Endothelial cell of umbilical vein (primary cell): ENCODE measurements at regions not wholly inside any gene's neighbourhood (a gene's known extent, or its start where the extent isn't known, plus 50 kb on each side); places are given as distances from the start of the nearest gene placed in this dataset.

Experiments used
- BruUV-seq: library from RNA; stranded (reverse); fragments of 400-500 nt; replicated peaks from 2 replicates; lab custom pipeline; 2021; lab: Mats Ljungman, UMichigan
- CTCF ChIA-PET: fragments of 300-600, 350-600 bp; sonication (Branson Sonifier 250); formaldehyde crosslinking; loops from one replicate; lab custom pipeline; 2021; ENCODE audit warnings: antibody characterized with exemption, inconsistent platforms; lab: Charles Lee
- POLR2A ChIA-PET: fragments of 300-600, 350-600 bp; sonication (Branson Sonifier 250); formaldehyde crosslinking; loops from one replicate; lab custom pipeline; 2021; ENCODE audit warnings: antibody characterized with exemption, inconsistent platforms; lab: Charles Lee
- DNase-seq: peaks from one replicate; pipeline ENCODE4 v3.0.0-alpha.2; 2011; ENCODE audit warnings: low read depth, low spot score
- FAIRE-seq: peaks from 2 replicates; lab custom pipeline; 2011; peaks lifted over from hg19 to GRCh38; lab: Jason Lieb, UNC
- H2AFZ ChIP-seq: 2 replicates; pipeline ENCODE4 v1.6.0; 2012; ENCODE audit warnings: low read depth, low read length, control low read depth, inconsistent platforms
- H3K27ac ChIP-seq: 2 replicates; pipeline ENCODE4 v1.5.1; 2011; ENCODE audit warnings: low read depth, mild to moderate bottlenecking, control low read depth, low read length, moderate library complexity; ENCODE audit not compliant: insufficient read depth
- H3K27me3 ChIP-seq, 2 experiments: 2 replicates each; pipeline versions ENCODE4 v1.6.0 to v1.6.1; 2011; ENCODE audit warnings: low read length in 2 of 2, mixed read lengths in 1 of 2; ENCODE audit not compliant: control insufficient read depth in 2 of 2, insufficient read depth in 2 of 2
- H3K36me3 ChIP-seq, 2 experiments: 2 replicates in 1 of 2; 3 replicates in 1 of 2; pipeline ENCODE4 v1.5.1; 2011; ENCODE audit warnings: low read length in 2 of 2, mild to moderate bottlenecking in 1 of 2, moderate library complexity in 1 of 2; ENCODE audit not compliant: control insufficient read depth in 2 of 2, insufficient read depth in 2 of 2; ENCODE audit errors: extremely low read depth in 1 of 2
- H3K4me1 ChIP-seq: 3 replicates; pipeline ENCODE4 v1.5.1; 2011; ENCODE audit warnings: mild to moderate bottlenecking, low read length; ENCODE audit not compliant: control insufficient read depth, insufficient read depth; ENCODE audit errors: extremely low read depth
- H3K4me2 ChIP-seq: 2 replicates; pipeline ENCODE4 v1.6.1; 2011; ENCODE audit warnings: low read length, control low read depth, mixed read lengths; ENCODE audit not compliant: insufficient read depth
- H3K4me3 ChIP-seq, 3 experiments: fragments of 200-600 bp in 1 of 3; sonication (generic), shearing (Covaris generic) in 1 of 3; replicated peaks in 1 of 3; 2 replicates each; pipeline ENCODE4 v1.5.1; 2011 to 2016; ENCODE audit warnings: control low read depth in 3 of 3, low read length in 3 of 3, mild to moderate bottlenecking in 2 of 3, inconsistent platforms in 1 of 3, low read depth in 1 of 3, moderate library complexity in 1 of 3; ENCODE audit not compliant: insufficient read depth in 1 of 3
- H3K79me2 ChIP-seq: 2 replicates; pipeline ENCODE4 v1.6.0; 2012; ENCODE audit warnings: low read length, inconsistent platforms; ENCODE audit not compliant: control insufficient read depth, insufficient read depth
- H3K9ac ChIP-seq: replicated peaks from 2 replicates; pipeline ENCODE3; 2011; ENCODE audit warnings: low read length, control low read depth; ENCODE audit not compliant: insufficient read depth; ENCODE audit errors: extremely low read depth
- H3K9me1 ChIP-seq: replicated peaks from 3 replicates; pipeline ENCODE4 v1.6.0; 2011; ENCODE audit warnings: mild to moderate bottlenecking, low read length; ENCODE audit not compliant: control insufficient read depth, insufficient read depth; ENCODE audit errors: extremely low read depth
- H3K9me3 ChIP-seq: replicated peaks from 2 replicates; pipeline ENCODE4 v1.5.1; 2012; ENCODE audit warnings: low read length, inconsistent platforms; ENCODE audit not compliant: control insufficient read depth, insufficient read depth
- H4K20me1 ChIP-seq: replicated peaks from 2 replicates; pipeline ENCODE3; 2011; ENCODE audit warnings: mild to moderate bottlenecking, low read length; ENCODE audit not compliant: control insufficient read depth, insufficient read depth; ENCODE audit errors: extremely low read depth
- CTCF ChIP-seq, 2 donors: IDR thresholded peaks; 1 replicate in 1 of 2; 2 replicates in 1 of 2; pipeline ENCODE4 v1.5.1; 2011; ENCODE audit warnings: low read length in 2 of 2, mild to moderate bottlenecking in 2 of 2, moderate library complexity in 2 of 2, control low read depth in 1 of 2, inconsistent platforms in 1 of 2, low read depth in 1 of 2; ENCODE audit not compliant: insufficient read depth in 1 of 2; ENCODE audit errors: extremely low read depth in 1 of 2
- EZH2 ChIP-seq: IDR thresholded peaks from 2 replicates; pipeline ENCODE4 v1.6.1; 2012; ENCODE audit warnings: borderline replicate concordance, low read depth, mild to moderate bottlenecking, moderate library complexity, low read length, inconsistent platforms; ENCODE audit not compliant: severe bottlenecking
- JUN ChIP-seq: IDR thresholded peaks from 2 replicates; pipeline ENCODE4 v1.6.1; 2011; ENCODE audit warnings: borderline replicate concordance, low read depth; ENCODE audit not compliant: insufficient read length, insufficient read depth
- MYC ChIP-seq: IDR thresholded peaks from one replicate; pipeline ENCODE4 v1.6.1; 2011; ENCODE audit warnings: mild to moderate bottlenecking, low read depth, low read length
- POLR2A ChIP-seq: IDR thresholded peaks from 2 replicates; pipeline ENCODE4 v1.6.1; 2012; ENCODE audit warnings: low read depth, mild to moderate bottlenecking, control low read depth, low read length
- POLR2AphosphoS5 ChIP-seq: IDR thresholded peaks from 2 replicates; pipeline ENCODE4 v1.6.1; 2012; ENCODE audit warnings: low read depth, mild to moderate bottlenecking, control low read depth, low read length, moderate library complexity; ENCODE audit not compliant: insufficient read depth
- dilution Hi-C: fragments of 300-500 bp; cut with MboI; formaldehyde crosslinking; loops from one replicate; pipeline ENCODE4 v1.15.0; 2019; ENCODE audit warnings: low sequenced_read_pairs; ENCODE audit not compliant: extremely low pct_ligation_motif_present
- intact Hi-C: fragments of 100-400 bp; cut with micrococcal nuclease; formaldehyde crosslinking; loops from one replicate; pipeline ENCODE4 v1.10.0; 2022

- DNase-seq (no peak), FAIRE-seq (no peak)
- H3K9ac ChIP-seq, result no peak overlapping the region
- H3K4me3 ChIP-seq, result no peak overlapping the region
- no peaks in the 10 kb centered on the region for H3K79me2 ChIP-seq
- H2AFZ ChIP-seq, result no peak overlapping the region
- POLR2A ChIA-PET, result no interaction called here
- CTCF ChIA-PET, result no interaction called here
- no peaks in the 10 kb centered on the region for H3K9me1 ChIP-seq
- intact Hi-C loops, result loop anchor here (10.0 kb wide), 1 partner anchor 245 kb away; the partner anchor contains the start of gene NAPG
- no peaks in the 10 kb centered on the region for H4K20me1 ChIP-seq
- no peak overlapping the region for H3K27ac ChIP-seq
- no peak for TF ChIP-seq EZH2
- TF ChIP-seq CTCF (IDR thresholded peaks at IDR 0.05; ENCODE audit: extremely low read depth in 1 of 2, insufficient read depth in 1 of 2, low read depth in 1 of 2, low read length in 2 of 2), result no peak
- TF ChIP-seq MYC, result no peak
- TF ChIP-seq POLR2A, result no peak
- TF ChIP-seq JUN, result no peak
- no peak for TF ChIP-seq POLR2AphosphoS5
- H3K4me2 ChIP-seq, result no peak overlapping the region
- no peaks in the 10 kb centered on the region for H3K36me3 ChIP-seq
- H3K4me1 ChIP-seq, result no peaks in the 10 kb centered on the region
- H3K27me3 ChIP-seq, result peaks cover 0 to 6% of the 10 kb centered on the region in 2 experiments
- no peaks in the 10 kb centered on the region for H3K9me3 ChIP-seq
- no TSS peak for BruUV-seq
- dilution Hi-C loops, result no loop called here
These were observed 175.0 kb upstream of the APCDD1 start for GRCh38 chr18:10279471-10279870.
